ENCODE measurements at regions not wholly inside any gene's neighbourhood (a gene's known extent, or its start where the extent isn't known, plus 50 kb on each side); places are given as distances from the start of the nearest gene placed in this dataset.

- Histone ChIP-seq H3K27ac (ENCODE audit: low read depth, low read length) (no peak overlapping the region), H3K4me3 (ENCODE audit: low read length in 3 of 3) (no peak overlapping the region), H3K4me1 (ENCODE audit: control insufficient read depth in 3 of 3, insufficient read depth in 3 of 3, low read length in 3 of 3) (no peaks in the 10 kb centered on the region), H3K27me3 (ENCODE audit: control insufficient read depth in 3 of 3, insufficient read depth in 3 of 3, low read length in 3 of 3) (no peaks in the 10 kb centered on the region), H3K9me3 (ENCODE audit: control insufficient read depth in 3 of 3, low read length in 3 of 3) (no peaks in the 10 kb centered on the region), H3K36me3 (ENCODE audit: control insufficient read depth in 3 of 3, insufficient read depth in 3 of 3, low read length in 3 of 3) (no peaks in the 10 kb centered on the region), H3K9ac (ENCODE audit: low read depth in 1 of 3, low read length in 3 of 3) (no peak overlapping the region)
Measured at GRCh38 chr12:19945559-19946435, 422.5 kb upstream of the PDE3A start.

- no peaks in the 10 kb centered on the region for H3K36me3 ChIP-seq (ENCODE audit: control insufficient read depth in 3 of 3, insufficient read depth in 3 of 3, low read length in 3 of 3)
- H3K4me1 ChIP-seq (ENCODE audit: control insufficient read depth in 3 of 3, insufficient read depth in 3 of 3, low read length in 3 of 3), result no peaks in the 10 kb centered on the region
- H3K27me3 ChIP-seq (ENCODE audit: control insufficient read depth in 3 of 3, insufficient read depth in 3 of 3, low read length in 3 of 3), result no peaks in the 10 kb centered on the region
- H3K9me3 ChIP-seq (ENCODE audit: control insufficient read depth in 3 of 3, low read length in 3 of 3), result no peaks in the 10 kb centered on the region
- no peak overlapping the region for H3K27ac ChIP-seq (ENCODE audit: low read depth, low read length)
- no peak overlapping the region for H3K9ac ChIP-seq (ENCODE audit: low read depth in 1 of 3, low read length in 3 of 3)
- no peak overlapping the region for H3K4me3 ChIP-seq (ENCODE audit: low read length in 3 of 3)
Measured at GRCh38 chr12:19946550-19946949, 421.8 kb upstream of the PDE3A start.

GRCh38 chr12:19947344-19947743, 421.0 kb upstream of the PDE3A start:
- no peak overlapping the region for H3K4me3 ChIP-seq (ENCODE audit: low read length in 3 of 3)
- H3K9ac ChIP-seq (ENCODE audit: low read depth in 1 of 3, low read length in 3 of 3), result no peak overlapping the region
- H3K27ac ChIP-seq (ENCODE audit: low read depth, low read length), result no peak overlapping the region
- H3K9me3 ChIP-seq (ENCODE audit: control insufficient read depth in 3 of 3, low read length in 3 of 3), result no peaks in the 10 kb centered on the region
- no peaks in the 10 kb centered on the region for H3K4me1 ChIP-seq (ENCODE audit: control insufficient read depth in 3 of 3, insufficient read depth in 3 of 3, low read length in 3 of 3)
- H3K36me3 ChIP-seq (ENCODE audit: control insufficient read depth in 3 of 3, insufficient read depth in 3 of 3, low read length in 3 of 3), result no peaks in the 10 kb centered on the region
- H3K27me3 ChIP-seq (ENCODE audit: control insufficient read depth in 3 of 3, insufficient read depth in 3 of 3, low read length in 3 of 3), result no peaks in the 10 kb centered on the region

GRCh38 chr12:19951664-19952063, 416.7 kb upstream of the PDE3A start:
- Histone ChIP-seq H3K27me3 (ENCODE audit: control insufficient read depth in 3 of 3, insufficient read depth in 3 of 3, low read length in 3 of 3) (no peaks in the 10 kb centered on the region), H3K4me1 (ENCODE audit: control insufficient read depth in 3 of 3, insufficient read depth in 3 of 3, low read length in 3 of 3) (no peaks in the 10 kb centered on the region), H3K9ac (ENCODE audit: low read depth in 1 of 3, low read length in 3 of 3) (no peak overlapping the region), H3K27ac (ENCODE audit: low read depth, low read length) (no peak overlapping the region), H3K9me3 (ENCODE audit: control insufficient read depth in 3 of 3, low read length in 3 of 3) (no peaks in the 10 kb centered on the region), H3K4me3 (ENCODE audit: low read length in 3 of 3) (no peak overlapping the region), H3K36me3 (ENCODE audit: control insufficient read depth in 3 of 3, insufficient read depth in 3 of 3, low read length in 3 of 3) (no peaks in the 10 kb centered on the region)

- H3K36me3 ChIP-seq (ENCODE audit: control insufficient read depth in 3 of 3, insufficient read depth in 3 of 3, low read length in 3 of 3), result no peaks in the 10 kb centered on the region
- H3K9me3 ChIP-seq (ENCODE audit: control insufficient read depth in 3 of 3, low read length in 3 of 3), result no peaks in the 10 kb centered on the region
- H3K4me1 ChIP-seq (ENCODE audit: control insufficient read depth in 3 of 3, insufficient read depth in 3 of 3, low read length in 3 of 3), result no peaks in the 10 kb centered on the region
- no peak overlapping the region for H3K4me3 ChIP-seq (ENCODE audit: low read length in 3 of 3)
- H3K9ac ChIP-seq (ENCODE audit: low read depth in 1 of 3, low read length in 3 of 3), result no peak overlapping the region
- H3K27ac ChIP-seq (ENCODE audit: low read depth, low read length), result no peak overlapping the region
- H3K27me3 ChIP-seq (ENCODE audit: control insufficient read depth in 3 of 3, insufficient read depth in 3 of 3, low read length in 3 of 3), result no peaks in the 10 kb centered on the region
Measured at GRCh38 chr12:19953734-19954133, 414.6 kb upstream of the PDE3A start.

GRCh38 chr12:19954163-19954562, 414.2 kb upstream of the PDE3A start:
- no peaks in the 10 kb centered on the region for H3K27me3 ChIP-seq (ENCODE audit: control insufficient read depth in 3 of 3, insufficient read depth in 3 of 3, low read length in 3 of 3)
- no peak overlapping the region for H3K9ac ChIP-seq (ENCODE audit: low read depth in 1 of 3, low read length in 3 of 3)
- no peak overlapping the region for H3K27ac ChIP-seq (ENCODE audit: low read depth, low read length)
- H3K36me3 ChIP-seq (ENCODE audit: control insufficient read depth in 3 of 3, insufficient read depth in 3 of 3, low read length in 3 of 3), result no peaks in the 10 kb centered on the region
- H3K4me3 ChIP-seq (ENCODE audit: low read length in 3 of 3), result no peak overlapping the region
- H3K9me3 ChIP-seq (ENCODE audit: control insufficient read depth in 3 of 3, low read length in 3 of 3), result no peaks in the 10 kb centered on the region
- no peaks in the 10 kb centered on the region for H3K4me1 ChIP-seq (ENCODE audit: control insufficient read depth in 3 of 3, insufficient read depth in 3 of 3, low read length in 3 of 3)

DNA sequence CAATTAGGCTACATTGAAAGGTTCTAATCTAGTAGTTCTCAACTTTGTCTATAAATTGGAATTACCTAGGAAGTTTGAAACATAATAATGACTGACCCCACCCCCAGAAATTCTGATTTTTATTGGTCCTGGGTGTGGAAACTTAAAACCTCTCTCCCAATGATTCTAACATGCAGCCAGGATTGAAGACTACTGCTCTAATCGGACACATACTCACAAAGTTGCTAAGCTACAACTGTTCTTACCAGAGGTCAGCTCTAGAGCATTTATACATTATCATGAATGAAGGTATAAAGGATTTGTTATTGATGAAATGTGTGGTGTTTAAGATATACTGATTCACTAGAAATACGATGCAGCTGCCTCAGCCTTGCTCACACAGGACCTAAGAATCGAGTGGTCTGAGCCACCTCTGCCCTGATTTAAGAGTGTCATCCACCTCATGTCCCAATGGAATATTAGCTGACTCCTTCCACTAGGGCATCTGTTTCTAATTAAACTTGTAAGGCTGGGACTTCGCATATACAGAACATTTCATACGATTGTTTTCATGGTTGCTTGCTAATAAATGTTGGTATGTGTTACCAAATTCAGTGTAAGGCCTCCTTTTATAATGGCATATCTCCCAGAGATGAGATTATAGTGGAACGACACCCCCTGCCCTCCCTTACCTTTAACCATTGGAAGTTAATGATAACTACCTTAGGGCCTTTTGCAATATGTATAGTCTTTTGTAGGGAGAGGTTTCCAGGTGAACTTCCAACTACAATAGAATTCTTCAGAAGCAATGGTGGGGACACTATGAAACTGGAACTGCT, 410.8 kb upstream of the PDE3A start:
- Histone ChIP-seq H3K27me3 (ENCODE audit: control insufficient read depth in 3 of 3, insufficient read depth in 3 of 3, low read length in 3 of 3) (no peaks in the 10 kb centered on the region), H3K9me3 (ENCODE audit: control insufficient read depth in 3 of 3, low read length in 3 of 3) (no peaks in the 10 kb centered on the region), H3K4me1 (ENCODE audit: control insufficient read depth in 3 of 3, insufficient read depth in 3 of 3, low read length in 3 of 3) (no peaks in the 10 kb centered on the region), H3K27ac (ENCODE audit: low read depth, low read length) (no peak overlapping the region), H3K36me3 (ENCODE audit: control insufficient read depth in 3 of 3, insufficient read depth in 3 of 3, low read length in 3 of 3) (no peaks in the 10 kb centered on the region), H3K9ac (ENCODE audit: low read depth in 1 of 3, low read length in 3 of 3) (no peak overlapping the region), H3K4me3 (ENCODE audit: low read length in 3 of 3) (no peak overlapping the region)

DNA sequence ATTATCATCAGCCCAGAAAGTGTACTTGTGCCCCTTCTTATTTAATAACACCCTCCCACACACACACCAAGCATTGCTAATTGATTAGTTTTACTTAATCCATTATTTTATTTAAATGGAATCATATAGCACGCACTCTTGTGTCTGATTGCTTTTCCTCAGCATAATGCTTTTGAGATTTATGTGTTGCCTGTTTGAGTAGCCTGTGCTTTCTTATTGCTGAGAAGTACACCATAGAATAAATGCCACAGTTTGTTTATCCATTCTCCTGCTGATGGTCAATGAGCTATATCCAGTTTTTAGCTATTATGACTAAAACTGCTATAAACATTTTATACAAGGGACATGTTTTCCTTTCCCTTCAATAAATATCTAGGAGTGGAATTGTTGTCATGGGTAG, 409.9 kb upstream of the PDE3A start:
- Histone ChIP-seq H3K9ac (ENCODE audit: low read depth in 1 of 3, low read length in 3 of 3) (no peak overlapping the region), H3K27ac (ENCODE audit: low read depth, low read length) (no peak overlapping the region), H3K4me1 (ENCODE audit: control insufficient read depth in 3 of 3, insufficient read depth in 3 of 3, low read length in 3 of 3) (no peaks in the 10 kb centered on the region)

GRCh38 chr12:19959353-19959752, 409.0 kb upstream of the PDE3A start:
- Histone ChIP-seq H3K27ac (ENCODE audit: low read depth, low read length) (no peak overlapping the region), H3K4me1 (ENCODE audit: control insufficient read depth in 3 of 3, insufficient read depth in 3 of 3, low read length in 3 of 3) (no peaks in the 10 kb centered on the region), H3K36me3 (ENCODE audit: control insufficient read depth in 3 of 3, insufficient read depth in 3 of 3, low read length in 3 of 3) (no peaks in the 10 kb centered on the region), H3K9ac (ENCODE audit: low read depth in 1 of 3, low read length in 3 of 3) (no peak overlapping the region), H3K9me3 (ENCODE audit: control insufficient read depth in 3 of 3, low read length in 3 of 3) (no peaks in the 10 kb centered on the region), H3K4me3 (ENCODE audit: low read length in 3 of 3) (no peak overlapping the region), H3K27me3 (ENCODE audit: control insufficient read depth in 3 of 3, insufficient read depth in 3 of 3, low read length in 3 of 3) (no peaks in the 10 kb centered on the region)

More for the DNA sequence above, 409.9 kb upstream of the PDE3A start:
- Histone ChIP-seq H3K4me3 (ENCODE audit: low read length in 3 of 3) (no peak overlapping the region), H3K9me3 (ENCODE audit: control insufficient read depth in 3 of 3, low read length in 3 of 3) (no peaks in the 10 kb centered on the region), H3K36me3 (ENCODE audit: control insufficient read depth in 3 of 3, insufficient read depth in 3 of 3, low read length in 3 of 3) (no peaks in the 10 kb centered on the region), H3K27me3 (ENCODE audit: control insufficient read depth in 3 of 3, insufficient read depth in 3 of 3, low read length in 3 of 3) (no peaks in the 10 kb centered on the region)

GRCh38 chr12:19960527-19960926, 407.8 kb upstream of the PDE3A start:
- Histone ChIP-seq H3K9ac (ENCODE audit: low read depth in 1 of 3, low read length in 3 of 3) (no peak overlapping the region), H3K27ac (ENCODE audit: low read depth, low read length) (no peak overlapping the region), H3K4me3 (ENCODE audit: low read length in 3 of 3) (no peak overlapping the region), H3K36me3 (ENCODE audit: control insufficient read depth in 3 of 3, insufficient read depth in 3 of 3, low read length in 3 of 3) (no peaks in the 10 kb centered on the region), H3K4me1 (ENCODE audit: control insufficient read depth in 3 of 3, insufficient read depth in 3 of 3, low read length in 3 of 3) (no peaks in the 10 kb centered on the region), H3K9me3 (ENCODE audit: control insufficient read depth in 3 of 3, low read length in 3 of 3) (no peaks in the 10 kb centered on the region), H3K27me3 (ENCODE audit: control insufficient read depth in 3 of 3, insufficient read depth in 3 of 3, low read length in 3 of 3) (no peaks in the 10 kb centered on the region)

Measured in skeletal muscle tissue (tissue), 3 donors.